Upper lobe of left lung (tissue), 4 donors: ENCODE measurements at regions not wholly inside any gene's neighbourhood (a gene's known extent, or its start where the extent isn't known, plus 50 kb on each side); places are given as distances from the start of the nearest gene placed in this dataset.

Experiments
- EP300 ChIP-seq, 4 donors: sonication (generic); formaldehyde crosslinking; IDR thresholded peaks; one replicate each; pipeline ENCODE4 v1.5.1; 2017; ENCODE audit warnings: antibody characterized with exemption in 4 of 4, control low read depth in 2 of 4
- POLR2A ChIP-seq, 4 donors: fragments of 450-650 bp; IDR thresholded peaks; one replicate each; pipeline ENCODE4 v1.5.1; 2016 to 2017; ENCODE audit warnings: antibody characterized with exemption in 4 of 4, mild to moderate bottlenecking in 2 of 4
- TF ChIP-seq, protein P1 (sequence below), 6 experiments: fragments of 450-650 bp in 4 of 6; fragments of 200-600 bp in 2 of 6; sonication (generic) in 2 of 6; IDR thresholded peaks; one replicate each; pipeline ENCODE4 v1.5.1; 2016 to 2019; ENCODE audit warnings: antibody characterized with exemption in 6 of 6

GRCh38 chr17:17400566-17401184 is 76.1 kb upstream of the MED9 start:
- TF ChIP-seq POLR2A (IDR thresholded peaks at IDR 0.05) (no peak), EP300 (IDR thresholded peaks at IDR 0.05) (no peak)
- TF ChIP-seq, protein P1, sequence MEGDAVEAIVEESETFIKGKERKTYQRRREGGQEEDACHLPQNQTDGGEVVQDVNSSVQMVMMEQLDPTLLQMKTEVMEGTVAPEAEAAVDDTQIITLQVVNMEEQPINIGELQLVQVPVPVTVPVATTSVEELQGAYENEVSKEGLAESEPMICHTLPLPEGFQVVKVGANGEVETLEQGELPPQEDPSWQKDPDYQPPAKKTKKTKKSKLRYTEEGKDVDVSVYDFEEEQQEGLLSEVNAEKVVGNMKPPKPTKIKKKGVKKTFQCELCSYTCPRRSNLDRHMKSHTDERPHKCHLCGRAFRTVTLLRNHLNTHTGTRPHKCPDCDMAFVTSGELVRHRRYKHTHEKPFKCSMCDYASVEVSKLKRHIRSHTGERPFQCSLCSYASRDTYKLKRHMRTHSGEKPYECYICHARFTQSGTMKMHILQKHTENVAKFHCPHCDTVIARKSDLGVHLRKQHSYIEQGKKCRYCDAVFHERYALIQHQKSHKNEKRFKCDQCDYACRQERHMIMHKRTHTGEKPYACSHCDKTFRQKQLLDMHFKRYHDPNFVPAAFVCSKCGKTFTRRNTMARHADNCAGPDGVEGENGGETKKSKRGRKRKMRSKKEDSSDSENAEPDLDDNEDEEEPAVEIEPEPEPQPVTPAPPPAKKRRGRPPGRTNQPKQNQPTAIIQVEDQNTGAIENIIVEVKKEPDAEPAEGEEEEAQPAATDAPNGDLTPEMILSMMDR (IDR thresholded peaks at IDR 0.05), result no peak
